ENCODE measurements at regions not wholly inside any gene's neighbourhood (a gene's known extent, or its start where the extent isn't known, plus 50 kb on each side); places are given as distances from the start of the nearest gene placed in this dataset.

- TF ChIP-seq GATA2 (IDR thresholded peaks at IDR 0.05; ENCODE audit: low read depth, low read length) (no peak), GATA3 (IDR thresholded peaks at IDR 0.05; ENCODE audit: low read depth, low read length) (no peak)
These were observed 315.2 kb downstream of the UACA start for GRCh38 chr15:70447928-70448698.
